Epithelial cell of esophagus (primary cell): ENCODE measurements at regions not wholly inside any gene's neighbourhood (a gene's known extent, or its start where the extent isn't known, plus 50 kb on each side); places are given as distances from the start of the nearest gene placed in this dataset.
A peak's percentile ranks its signal among the peaks of the same experiment; 100 is the strongest.
"Not testable (repeated sequence)": the region's sequence is repeated elsewhere in the genome, so short reads cannot be mapped to it uniquely, and the experiment has no call there.

Experiments used
- DNase-seq: peaks from one replicate; pipeline ENCODE4 v3.0.0; 2010; ENCODE audit warnings: low read depth
- H3K4me3 ChIP-seq: 2 replicates; pipeline ENCODE4 v1.5.1; 2011; ENCODE audit warnings: mild to moderate bottlenecking, low read length, control low read depth
- TF ChIP-seq, protein P1 (sequence below): IDR thresholded peaks from 2 replicates; pipeline ENCODE4 v1.5.1; 2011; ENCODE audit warnings: low read depth, mild to moderate bottlenecking, low read length, control low read depth, inconsistent platforms; ENCODE audit not compliant: insufficient read depth; ENCODE audit errors: missing control alignments

- H3K4me3 ChIP-seq: no peak overlapping the region
- TF ChIP-seq, protein P1, sequence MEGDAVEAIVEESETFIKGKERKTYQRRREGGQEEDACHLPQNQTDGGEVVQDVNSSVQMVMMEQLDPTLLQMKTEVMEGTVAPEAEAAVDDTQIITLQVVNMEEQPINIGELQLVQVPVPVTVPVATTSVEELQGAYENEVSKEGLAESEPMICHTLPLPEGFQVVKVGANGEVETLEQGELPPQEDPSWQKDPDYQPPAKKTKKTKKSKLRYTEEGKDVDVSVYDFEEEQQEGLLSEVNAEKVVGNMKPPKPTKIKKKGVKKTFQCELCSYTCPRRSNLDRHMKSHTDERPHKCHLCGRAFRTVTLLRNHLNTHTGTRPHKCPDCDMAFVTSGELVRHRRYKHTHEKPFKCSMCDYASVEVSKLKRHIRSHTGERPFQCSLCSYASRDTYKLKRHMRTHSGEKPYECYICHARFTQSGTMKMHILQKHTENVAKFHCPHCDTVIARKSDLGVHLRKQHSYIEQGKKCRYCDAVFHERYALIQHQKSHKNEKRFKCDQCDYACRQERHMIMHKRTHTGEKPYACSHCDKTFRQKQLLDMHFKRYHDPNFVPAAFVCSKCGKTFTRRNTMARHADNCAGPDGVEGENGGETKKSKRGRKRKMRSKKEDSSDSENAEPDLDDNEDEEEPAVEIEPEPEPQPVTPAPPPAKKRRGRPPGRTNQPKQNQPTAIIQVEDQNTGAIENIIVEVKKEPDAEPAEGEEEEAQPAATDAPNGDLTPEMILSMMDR: no peak
- no peak for DNase-seq
These were observed 63.0 kb upstream of the BCL2L14 start for GRCh38 chr12:12007713-12008231.

DNA sequence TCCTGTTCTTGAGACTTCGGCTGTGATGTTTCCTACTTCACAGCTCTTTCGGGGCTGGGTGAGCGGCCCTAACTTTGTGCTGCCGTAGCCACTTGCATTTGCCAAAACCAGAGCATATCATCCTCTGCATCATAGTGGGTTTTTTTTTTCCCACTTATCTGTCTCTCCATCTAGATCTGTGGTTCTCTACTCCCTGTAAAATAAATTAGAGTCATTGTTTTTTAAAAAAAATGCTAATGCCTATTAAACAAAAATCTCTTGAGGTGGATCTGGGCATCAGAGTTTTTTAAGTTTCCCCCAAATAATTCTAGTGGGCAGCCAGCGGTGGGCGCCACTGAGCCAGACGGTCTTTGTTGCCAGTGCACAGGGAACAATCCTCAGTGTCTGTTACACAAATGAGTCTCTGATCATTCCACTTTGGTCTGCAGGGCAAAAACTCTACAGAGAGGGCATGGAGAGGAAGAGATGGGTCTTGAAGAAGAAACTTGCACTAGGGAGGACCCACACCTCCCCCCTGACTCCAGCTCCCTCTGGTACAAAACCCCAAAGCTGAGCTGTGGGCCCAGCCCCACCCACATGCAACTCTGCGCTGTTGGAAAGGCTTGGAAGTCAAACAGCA lies 62.4 kb upstream of the BCL2L14 start:
- H3K4me3 ChIP-seq: no peak overlapping the region
- DNase-seq: no peak
- TF ChIP-seq, protein P1: peak; percentile 21

DNA sequence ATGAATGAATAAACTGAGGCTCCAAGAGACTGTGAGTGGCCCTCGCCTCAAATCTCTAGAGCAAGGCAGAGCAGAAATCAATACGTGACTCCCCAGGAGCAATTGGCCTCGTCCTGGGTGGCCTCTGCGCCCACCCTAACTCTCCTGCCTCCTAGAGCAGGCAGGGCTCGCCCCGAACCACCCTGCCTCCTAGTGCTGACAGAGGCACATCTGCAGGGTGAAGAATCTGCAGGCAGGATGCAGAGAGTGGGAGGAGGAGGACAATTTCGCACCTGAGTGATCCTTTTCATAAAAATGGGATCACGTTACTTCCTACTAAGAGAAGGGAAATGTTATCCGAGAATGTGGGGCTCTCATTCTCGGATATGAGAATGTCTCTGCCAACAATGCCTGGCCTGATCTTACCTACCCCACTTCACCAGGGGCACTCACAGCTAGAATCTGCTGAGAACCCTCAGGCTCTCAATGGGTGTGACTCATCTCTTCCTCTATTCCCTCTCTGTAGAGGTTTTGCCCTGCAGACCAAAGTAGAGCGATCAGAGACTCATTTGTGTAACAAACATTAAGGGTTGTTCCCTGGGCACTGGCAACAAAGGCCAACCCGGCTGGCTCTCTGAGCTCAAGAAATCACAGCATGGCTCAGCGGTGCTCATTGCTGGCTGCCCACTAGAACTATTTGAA lies 61.7 kb upstream of the BCL2L14 start:
- TF ChIP-seq, protein P1: no peak
- no peak overlapping the region for H3K4me3 ChIP-seq
- DNase-seq: peak; percentile 76

DNA sequence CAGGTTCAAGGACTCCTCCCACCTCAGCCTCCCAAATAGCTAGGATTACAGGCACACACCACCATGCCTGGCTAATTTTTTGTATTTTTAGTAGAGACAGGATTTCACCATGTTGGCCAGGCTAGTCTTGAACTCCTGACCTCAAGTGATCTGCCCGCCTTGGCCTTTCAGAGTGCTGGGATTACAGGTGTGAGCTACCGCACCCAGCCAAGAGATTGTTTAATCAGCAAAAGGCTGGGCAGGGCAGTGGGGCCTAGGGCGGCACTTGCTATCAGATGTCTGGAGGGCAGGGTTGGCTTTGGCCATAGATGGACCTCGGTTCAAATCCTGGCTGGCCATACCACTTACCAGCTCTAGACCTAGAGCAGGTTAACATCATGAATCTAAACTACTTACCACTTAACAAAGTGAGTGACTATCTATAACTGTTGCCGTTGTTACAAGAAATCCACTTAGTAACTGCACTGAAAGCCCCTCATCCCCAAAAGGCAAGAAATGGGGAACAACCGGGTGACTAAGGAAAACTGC lies 60.9 kb upstream of the BCL2L14 start:
- not testable (repeated sequence) for H3K4me3 ChIP-seq, DNase-seq

DNA sequence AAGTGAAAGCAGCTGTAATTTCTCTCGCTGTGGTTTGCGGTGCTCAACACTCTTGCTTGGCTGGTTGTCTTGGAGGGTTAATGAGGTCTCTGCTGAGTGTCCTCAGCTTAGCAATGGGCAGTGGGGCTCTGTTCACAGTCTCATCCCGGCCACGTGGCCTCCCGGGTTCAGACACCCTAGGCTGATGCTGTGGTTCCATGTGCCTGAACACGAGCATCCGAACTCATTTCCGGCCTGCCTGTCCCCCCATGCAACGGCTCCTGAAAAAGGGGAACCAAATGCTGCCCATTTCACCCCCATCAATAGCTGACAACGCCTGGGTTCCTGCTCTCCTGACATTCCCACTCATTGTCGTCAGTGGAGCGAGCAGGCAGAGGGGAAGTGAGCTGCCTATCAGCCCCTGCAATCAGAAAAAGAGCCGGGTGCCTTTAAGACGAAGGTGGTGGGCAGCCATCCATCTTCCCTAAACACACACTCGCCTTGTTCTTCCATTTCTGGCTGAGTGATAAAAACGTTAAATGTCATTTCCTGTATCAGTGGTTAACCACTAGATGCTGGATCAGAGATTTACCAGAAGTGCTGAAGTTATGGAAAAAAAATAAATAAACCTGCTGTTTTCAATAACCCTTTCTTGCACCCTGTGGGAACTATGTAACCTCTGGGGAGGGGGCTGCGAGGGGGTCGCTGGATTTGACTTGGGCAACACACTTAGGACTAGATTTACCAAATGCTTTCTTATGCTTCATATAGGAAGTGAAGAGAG lies 60.3 kb upstream of the BCL2L14 start:
- TF ChIP-seq, protein P1: no peak
- DNase-seq: no peak
- no peak overlapping the region for H3K4me3 ChIP-seq

DNA sequence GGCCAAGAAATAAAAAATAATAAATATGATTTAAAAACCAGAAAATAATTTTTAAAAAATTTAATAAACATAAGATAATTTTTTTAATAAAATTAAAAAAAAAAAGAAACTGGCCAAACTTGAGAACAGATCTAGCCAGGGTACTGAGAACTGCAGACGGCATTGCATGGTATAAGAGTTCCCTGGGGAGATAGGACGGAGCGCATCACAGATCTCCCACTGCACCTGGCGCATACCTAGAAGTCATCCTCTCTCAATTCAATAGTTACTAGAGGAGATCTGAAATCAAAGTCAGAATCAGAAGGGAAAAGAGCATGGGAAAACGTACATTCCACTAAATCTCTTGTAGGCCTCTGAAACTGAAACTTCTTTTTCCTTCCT lies 58.9 kb upstream of the BCL2L14 start:
- TF ChIP-seq, protein P1: no peak
- no peak for DNase-seq
- no peak overlapping the region for H3K4me3 ChIP-seq

GRCh38 chr12:12015073-12015685 lies 55.6 kb upstream of the BCL2L14 start:
- no peak overlapping the region for H3K4me3 ChIP-seq
- TF ChIP-seq, protein P1: no peak
- DNase-seq: no peak
